IMR-90 (cell line): ENCODE measurements at regions not wholly inside any gene's neighbourhood (a gene's known extent, or its start where the extent isn't known, plus 50 kb on each side); places are given as distances from the start of the nearest gene placed in this dataset.

Experiments used
- ATAC-seq: fragments of 200-7000 bp; cut with Tn5 transposase; 2 replicates; pipeline ENCODE4 v1.9.1; 2020; ENCODE audit warnings: low read depth, mild to moderate bottlenecking, moderate library complexity
- BruUV-seq: library from RNA; stranded (reverse); fragments of 400-500 nt; replicated peaks from 2 replicates; lab custom pipeline; 2021; lab: Mats Ljungman, UMichigan
- CTCF ChIA-PET: fragments of 300-600 bp; formaldehyde crosslinking; extraction: SDS; loops from one replicate; lab custom pipeline; 2021; ENCODE audit warnings: antibody characterized with exemption; lab: Yijun Ruan, JAX
- POLR2A ChIA-PET: fragments of 300-600 bp; sonication (Branson Sonifier 250); formaldehyde crosslinking; loops from one replicate; lab custom pipeline; 2022; ENCODE audit warnings: antibody characterized with exemption; ENCODE audit not compliant: unreplicated experiment; lab: Charles Lee
- DNase-seq: peaks from one replicate; pipeline ENCODE4 v3.0.0; 2013
- H2AFZ ChIP-seq: replicated peaks from 2 replicates; pipeline ENCODE3; 2013; ENCODE audit warnings: low read length, mild to moderate bottlenecking; ENCODE audit not compliant: poor library complexity
- H2AK5ac ChIP-seq: 2 replicates; pipeline ENCODE4 v1.6.1; 2013; ENCODE audit warnings: low read depth, low read length, inconsistent platforms
- H2AK9ac ChIP-seq: replicated peaks from 2 replicates; pipeline ENCODE3; 2013; ENCODE audit warnings: mild to moderate bottlenecking, low read depth, low read length, moderate library complexity; ENCODE audit not compliant: poor library complexity
- H2BK120ac ChIP-seq: 2 replicates; pipeline ENCODE4 v1.6.1; 2013; ENCODE audit warnings: low read depth, low read length, inconsistent platforms
- H2BK15ac ChIP-seq: 3 replicates; pipeline ENCODE4 v1.6.1; 2013; ENCODE audit warnings: low read depth, low read length, inconsistent platforms
- H2BK20ac ChIP-seq: 2 replicates; pipeline ENCODE4 v1.6.1; 2013; ENCODE audit warnings: low read depth, mild to moderate bottlenecking, inconsistent platforms, low read length, moderate library complexity
- H2BK5ac ChIP-seq: 2 replicates; pipeline ENCODE4 v1.6.1; 2013; ENCODE audit warnings: mild to moderate bottlenecking, low read depth, low read length, inconsistent platforms; ENCODE audit not compliant: poor library complexity, severe bottlenecking
- H3K14ac ChIP-seq: replicated peaks from 2 replicates; pipeline ENCODE4 v1.6.1; 2013; ENCODE audit warnings: low read depth, low read length, inconsistent platforms
- H3K18ac ChIP-seq: 2 replicates; pipeline ENCODE4 v1.6.1; 2013; ENCODE audit warnings: low read depth, low read length, control low read depth
- H3K23ac ChIP-seq: 2 replicates; pipeline ENCODE4 v1.6.1; 2013; ENCODE audit warnings: low read depth, low read length, inconsistent platforms
- H3K27ac ChIP-seq: 2 replicates; pipeline ENCODE4 v1.5.1; 2013; ENCODE audit warnings: mild to moderate bottlenecking, control low read depth, low read length; ENCODE audit not compliant: insufficient read depth
- H3K27me3 ChIP-seq: 2 replicates; pipeline ENCODE4 v1.6.1; 2013; ENCODE audit warnings: low read length; ENCODE audit not compliant: control insufficient read depth, insufficient read depth
- H3K36me3 ChIP-seq: 2 replicates; pipeline ENCODE4 v1.6.1; 2013; ENCODE audit warnings: low read length, mixed read lengths; ENCODE audit not compliant: control insufficient read depth, insufficient read depth
- H3K4ac ChIP-seq: 2 replicates; pipeline ENCODE4 v1.6.1; 2013; ENCODE audit warnings: low read depth, low read length, inconsistent platforms
- H3K4me1 ChIP-seq: 2 replicates; pipeline ENCODE4 v1.6.1; 2013; ENCODE audit warnings: low read length, mixed read lengths; ENCODE audit not compliant: control insufficient read depth, insufficient read depth
- H3K4me2 ChIP-seq: 2 replicates; pipeline ENCODE4 v1.6.1; 2013; ENCODE audit warnings: low read depth, mild to moderate bottlenecking, control low read depth, low read length, moderate library complexity
- H3K4me3 ChIP-seq: 2 replicates; pipeline ENCODE4 v1.5.1; 2013; ENCODE audit warnings: low read depth, mild to moderate bottlenecking, control low read depth, low read length, moderate library complexity; ENCODE audit not compliant: insufficient read depth
- H3K56ac ChIP-seq: 2 replicates; pipeline ENCODE4 v1.6.1; 2013; ENCODE audit warnings: low read length, inconsistent platforms; ENCODE audit not compliant: insufficient read depth; ENCODE audit errors: extremely low read depth
- H3K79me1 ChIP-seq, 2 experiments: 2 replicates each; pipeline ENCODE4 v1.6.1; 2013; ENCODE audit warnings: low read length in 2 of 2, inconsistent platforms in 1 of 2, low read depth in 1 of 2
- H3K9ac ChIP-seq: 2 replicates; pipeline ENCODE4 v1.6.1; 2013; ENCODE audit warnings: low read depth, low read length, control low read depth
- H3K9me1 ChIP-seq: 2 replicates; pipeline ENCODE4 v1.6.1; 2013; ENCODE audit warnings: low read length, inconsistent platforms; ENCODE audit not compliant: insufficient read depth
- H3K9me3 ChIP-seq: 2 replicates; pipeline ENCODE4 v1.6.1; 2013; ENCODE audit warnings: low read length; ENCODE audit not compliant: control insufficient read depth, insufficient read depth
- H4K20me1 ChIP-seq: 2 replicates; pipeline ENCODE4 v1.6.1; 2013; ENCODE audit warnings: low read length, inconsistent platforms; ENCODE audit not compliant: insufficient read depth
- H4K5ac ChIP-seq: 2 replicates; pipeline ENCODE4 v1.6.1; 2013; ENCODE audit warnings: mild to moderate bottlenecking, low read depth, low read length, control low read depth
- H4K8ac ChIP-seq, 2 experiments: 2 replicates each; pipeline ENCODE4 v1.6.1; 2013; ENCODE audit warnings: low read depth in 2 of 2, low read length in 2 of 2, control low read depth in 1 of 2, inconsistent platforms in 1 of 2
- H4K91ac ChIP-seq: 2 replicates; pipeline ENCODE4 v1.6.1; 2013; ENCODE audit warnings: low read depth, low read length, inconsistent platforms; ENCODE audit not compliant: insufficient read depth
- CHD1 ChIP-seq: IDR thresholded peaks from 2 replicates; pipeline ENCODE4 v1.6.1; 2012; ENCODE audit warnings: low read depth, low read length, improper control_type of control experiment
- CTCF ChIP-seq: conservative IDR thresholded peaks from 2 replicates; pipeline ENCODE4 v1.5.1; 2012; ENCODE audit warnings: mild to moderate bottlenecking, low read depth, low read length, improper control_type of control experiment
- FOS ChIP-seq: fragments of 150-350 bp; IDR thresholded peaks from 2 replicates; pipeline ENCODE4 v1.6.1; 2016; ENCODE audit warnings: low read depth, low read length
- MXI1 ChIP-seq: IDR thresholded peaks from 2 replicates; pipeline ENCODE4 v1.6.1; 2012; ENCODE audit warnings: low read depth, mild to moderate bottlenecking, low read length, moderate library complexity, borderline replicate concordance
- NFE2L2 ChIP-seq: fragments of 150-350 bp; IDR thresholded peaks from 2 replicates; pipeline ENCODE4 v1.6.1; 2016; ENCODE audit warnings: low read depth, mild to moderate bottlenecking, low read length
- POLR2A ChIP-seq: IDR thresholded peaks from 2 replicates; pipeline ENCODE4 v1.6.1; 2012; ENCODE audit warnings: mild to moderate bottlenecking, low read depth, low read length
- RAD21 ChIP-seq: IDR thresholded peaks from 2 replicates; pipeline ENCODE4 v1.6.1; 2012; ENCODE audit warnings: low read length, improper control_type of control experiment
- RFX5 ChIP-seq: IDR thresholded peaks from 2 replicates; pipeline ENCODE4 v1.8.0; 2012; ENCODE audit warnings: low read depth, mild to moderate bottlenecking, low read length, moderate library complexity
- SMC3 ChIP-seq: fragments of 150-350 bp; IDR thresholded peaks from 2 replicates; pipeline ENCODE4 v1.6.1; 2016; ENCODE audit warnings: low read depth, mild to moderate bottlenecking, antibody characterized with exemption, low read length, moderate library complexity
- WGBS, 2 experiments: methylation state at CpG; one replicate each; pipeline versions ENCODE4 v1.1.5 to v1.1.7; 2013; ENCODE audit warnings: missing lambda C conversion rate in 2 of 2; ENCODE audit not compliant: insufficient read length in 1 of 2; ENCODE audit errors: extremely low coverage in 2 of 2; 5-methylcytosine and 5-hydroxymethylcytosine counted together
- dilution Hi-C: fragments of 300-500 bp; cut with HindIII; formaldehyde crosslinking; loops from one replicate; pipeline ENCODE4 v1.14.3; 2018; ENCODE audit warnings: low sequenced_read_pairs; ENCODE audit not compliant: unreplicated experiment
- in situ Hi-C: fragments of 300-500 bp; cut with MboI; formaldehyde crosslinking; loops from 3 replicates; pipeline ENCODE4 v1.14.3; 2019; ENCODE audit warnings: low sequenced_read_pairs, inconsistent platforms, mixed read lengths
- intact Hi-C: fragments of 100-400 bp; cut with micrococcal nuclease; formaldehyde crosslinking; loops from 2 replicates; pipeline ENCODE4 v1.10.0; 2022

- Histone ChIP-seq H3K9me1 (no peaks in the 10 kb centered on the region), H3K14ac (no peak overlapping the region), H2BK20ac (no peak overlapping the region), H3K79me1 (no peaks in the 10 kb centered on the region), H3K4me1 (no peaks in the 10 kb centered on the region), H2BK120ac (no peak overlapping the region), H2AFZ (no peak overlapping the region), H2BK5ac (no peak overlapping the region), H2AK5ac (no peak overlapping the region), H3K4me3 (no peak overlapping the region), H3K18ac (no peak overlapping the region), H3K23ac (no peak overlapping the region), H2AK9ac (no peak overlapping the region), H3K4me2 (no peak overlapping the region), H4K8ac (no peak overlapping the region), H3K4ac (no peak overlapping the region), H4K20me1 (no peaks in the 10 kb centered on the region), H3K9ac (no peak overlapping the region), H4K91ac (no peak overlapping the region), H3K36me3 (no peaks in the 10 kb centered on the region), H3K27me3 (no peaks in the 10 kb centered on the region), H2BK15ac (no peak overlapping the region), H3K27ac (no peak overlapping the region), H3K9me3 (no peaks in the 10 kb centered on the region), H4K5ac (no peak overlapping the region), H3K56ac (no peak overlapping the region)
- no TSS peak for BruUV-seq
- ChIA-PET POLR2A (no interaction called here), CTCF (no interaction called here)
- WGBS, 2 experiments, result 40% methylated on average over 1 of the region's 2 CpGs; no CpG with 5 or more reads in 1 of the 2 experiments
- in situ Hi-C loops (no loop called here), dilution Hi-C loops (no loop called here), intact Hi-C loops (no loop called here)
- no peak for DNase-seq
- ATAC-seq, result no peak
- no peak for TF ChIP-seq RFX5
- TF ChIP-seq FOS, result no peak
- TF ChIP-seq NFE2L2, result no peak
- TF ChIP-seq POLR2A, result no peak
- no peak for TF ChIP-seq CTCF
- no peak for TF ChIP-seq MXI1
- no peak for TF ChIP-seq RAD21
- no peak for TF ChIP-seq SMC3
- no peak for TF ChIP-seq CHD1
These were observed 218.4 kb upstream of the PCDH15 start for GRCh38 chr10:55019439-55019838.
